Fibroblast of pulmonary artery (primary cell): ENCODE measurements at regions not wholly inside any gene's neighbourhood (a gene's known extent, or its start where the extent isn't known, plus 50 kb on each side); places are given as distances from the start of the nearest gene placed in this dataset.
A peak's percentile ranks its signal among the peaks of the same experiment; 100 is the strongest.

Experiments
- DNase-seq: peaks from one replicate; pipeline ENCODE4 v3.0.0-alpha.2; 2010; ENCODE audit warnings: low read depth
- H3K4me3 ChIP-seq: replicated peaks from 2 replicates; pipeline ENCODE4 v1.5.1; 2011; ENCODE audit warnings: low read depth, mild to moderate bottlenecking, control low read depth, low read length, moderate library complexity
- CTCF ChIP-seq: IDR thresholded peaks from 2 replicates; pipeline ENCODE4 v1.5.1; 2011; ENCODE audit warnings: mild to moderate bottlenecking, control low read depth, low read length, inconsistent platforms; ENCODE audit errors: missing control alignments

GRCh38 chr18:55866886-55867285, 278.9 kb upstream of the TCF4 start:
- DNase-seq, result no peak
- no peak overlapping the region for H3K4me3 ChIP-seq
- no peak for TF ChIP-seq CTCF

GRCh38 chr18:55866006-55866405, 278.0 kb upstream of the TCF4 start:
- no peak for DNase-seq
- H3K4me3 ChIP-seq, result peak overlapping the region; percentile 6
- TF ChIP-seq CTCF, result no peak

GRCh38 chr18:55864281-55864680, 276.3 kb upstream of the TCF4 start:
- no peak for DNase-seq
- no peak for TF ChIP-seq CTCF
- H3K4me3 ChIP-seq, result no peak overlapping the region

GRCh38 chr18:55863876-55864275, 275.9 kb upstream of the TCF4 start:
- peak; percentile 38 for DNase-seq
- H3K4me3 ChIP-seq, result no peak overlapping the region
- no peak for TF ChIP-seq CTCF

- no peak overlapping the region for H3K4me3 ChIP-seq
- no peak for TF ChIP-seq CTCF
- no peak for DNase-seq
These were observed 275.4 kb upstream of the TCF4 start for GRCh38 chr18:55863391-55863706.

GRCh38 chr18:55862693-55863390, 274.9 kb upstream of the TCF4 start:
- no peak for TF ChIP-seq CTCF
- DNase-seq, result no peak
- H3K4me3 ChIP-seq, result no peak overlapping the region

- H3K4me3 ChIP-seq, result no peak overlapping the region
- TF ChIP-seq CTCF, result peak; percentile 81
- DNase-seq, result peak; percentile 76
These were observed 273.3 kb upstream of the TCF4 start for GRCh38 chr18:55861266-55861665.
